Chondrocyte (in vitro differentiated cells): ENCODE measurements at regions not wholly inside any gene's neighbourhood (a gene's known extent, or its start where the extent isn't known, plus 50 kb on each side); places are given as distances from the start of the nearest gene placed in this dataset.
"Not testable (repeated sequence)": the region's sequence is repeated elsewhere in the genome, so short reads cannot be mapped to it uniquely, and the experiment has no call there.

Experiments used
- DNase-seq: peaks from one replicate; pipeline ENCODE4 v3.0.0; 2021; ENCODE audit warnings: mixed read lengths, low spot score
- H3K27ac Mint-ChIP-seq: one replicate; pipeline ENCODE4 v1.8.0; 2021; ENCODE audit warnings: mild to moderate bottlenecking, moderate library complexity, mixed read lengths; ENCODE audit not compliant: unreplicated experiment
- H3K27me3 Mint-ChIP-seq: 2 replicates; pipeline ENCODE4 v1.8.0; 2021; ENCODE audit warnings: low read depth, mixed read lengths
- H3K36me3 Mint-ChIP-seq: 2 replicates; pipeline ENCODE4 v1.8.0; 2021; ENCODE audit warnings: low read depth, mixed read lengths
- H3K4me1 Mint-ChIP-seq: 2 replicates; pipeline ENCODE4 v1.8.0; 2021; ENCODE audit warnings: low read depth, mild to moderate bottlenecking, mixed read lengths
- H3K4me3 Mint-ChIP-seq: one replicate; pipeline ENCODE4 v1.8.0; 2021; ENCODE audit warnings: mild to moderate bottlenecking, moderate library complexity, mixed read lengths; ENCODE audit not compliant: unreplicated experiment
- H3K9me3 Mint-ChIP-seq: 2 replicates; pipeline ENCODE4 v1.8.0; 2021; ENCODE audit warnings: low read depth, mixed read lengths
- CTCF ChIP-seq: fragments of 200-600 bp; sonication (generic); IDR thresholded peaks from 2 replicates; pipeline ENCODE4 v1.5.0; 2021; ENCODE audit warnings: antibody characterized with exemption, mild to moderate bottlenecking, moderate library complexity

GRCh38 chr6:27753668-27754407 is 158.4 kb downstream of the OR2B2 start:
- peaks cover 7% of the 10 kb centered on the region for H3K4me1 Mint-ChIP-seq
- H3K36me3 Mint-ChIP-seq, result no peaks in the 10 kb centered on the region
- peaks cover 16% of the 10 kb centered on the region for H3K27me3 Mint-ChIP-seq
- no peaks in the 10 kb centered on the region for H3K9me3 Mint-ChIP-seq
- H3K27ac Mint-ChIP-seq, result peak overlapping the region; percentile 62
- DNase-seq, result no peak
- peak overlapping the region; percentile 94 for H3K4me3 Mint-ChIP-seq
- TF ChIP-seq CTCF, result peak; percentile 38

- DNase-seq, result no peak
- Mint-ChIP-seq H3K4me3 (peak overlapping the region; percentile 94), H3K27ac (peak overlapping the region; percentile 97), H3K36me3 (no peaks in the 10 kb centered on the region), H3K27me3 (peaks cover 22% of the 10 kb centered on the region), H3K9me3 (no peaks in the 10 kb centered on the region), H3K4me1 (peaks cover 7% of the 10 kb centered on the region)
- peak; percentile 90 for TF ChIP-seq CTCF
Measured at GRCh38 chr6:27752038-27752885, 159.9 kb downstream of the OR2B2 start.

GRCh38 chr6:27748661-27749060 is 163.5 kb downstream of the OR2B2 start:
- no peak for DNase-seq
- TF ChIP-seq CTCF, result no peak
- H3K27ac Mint-ChIP-seq, result no peak overlapping the region
- H3K9me3 Mint-ChIP-seq, result no peaks in the 10 kb centered on the region
- no peak overlapping the region for H3K4me3 Mint-ChIP-seq
- H3K4me1 Mint-ChIP-seq, result peaks cover 4% of the 10 kb centered on the region
- peaks cover 35% of the 10 kb centered on the region for H3K27me3 Mint-ChIP-seq
- no peaks in the 10 kb centered on the region for H3K36me3 Mint-ChIP-seq

- H3K9me3 Mint-ChIP-seq, result no peaks in the 10 kb centered on the region
- no peaks in the 10 kb centered on the region for H3K36me3 Mint-ChIP-seq
- H3K27me3 Mint-ChIP-seq, result peaks cover 45% of the 10 kb centered on the region
- no peak overlapping the region for H3K4me3 Mint-ChIP-seq
- H3K27ac Mint-ChIP-seq, result no peak overlapping the region
- H3K4me1 Mint-ChIP-seq, result peaks cover 4% of the 10 kb centered on the region
- no peak for DNase-seq
- TF ChIP-seq CTCF, result no peak
Measured at GRCh38 chr6:27747637-27748036, 164.6 kb downstream of the OR2B2 start.

- H3K4me1 Mint-ChIP-seq, H3K27ac Mint-ChIP-seq, H3K9me3 Mint-ChIP-seq, DNase-seq, H3K4me3 Mint-ChIP-seq, H3K36me3 Mint-ChIP-seq: not testable (repeated sequence)
- peaks cover 48% of the 10 kb centered on the region for H3K27me3 Mint-ChIP-seq
Measured at GRCh38 chr6:27746860-27747259, 165.3 kb downstream of the OR2B2 start.
